ENCODE measurements at regions not wholly inside any gene's neighbourhood (a gene's known extent, or its start where the extent isn't known, plus 50 kb on each side); places are given as distances from the start of the nearest gene placed in this dataset.

DNA sequence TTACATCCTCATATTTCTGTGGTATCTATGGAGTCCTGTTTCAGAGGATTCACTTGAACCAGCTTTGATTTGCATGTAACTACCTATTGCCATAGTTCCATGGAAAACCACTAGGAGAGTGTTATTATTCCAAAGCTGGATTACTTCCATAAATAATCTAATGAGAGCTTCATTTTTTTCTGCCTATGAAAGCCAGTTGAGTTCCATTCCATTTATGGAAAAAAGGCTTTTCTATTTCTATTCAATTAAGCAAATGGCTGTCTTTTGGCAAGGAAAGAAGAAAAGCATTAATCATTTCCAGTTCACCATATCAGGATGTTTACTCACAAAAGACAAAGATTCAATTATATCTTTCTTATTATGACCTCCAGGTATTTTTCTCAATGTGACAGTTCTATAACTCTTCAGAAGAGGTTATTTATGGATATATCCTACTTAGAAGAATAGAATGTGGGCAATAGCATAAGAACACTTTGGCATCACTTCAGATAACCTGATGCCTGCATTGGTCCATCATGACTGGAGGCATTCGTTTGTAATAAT, 259.9 kb upstream of the ZPLD1 start:
- intact Hi-C loops (cut with micrococcal nuclease; ENCODE audit: unreplicated experiment), result no loop called here
- Mint-ChIP-seq H3K4me1 (ENCODE audit: low read depth, unreplicated experiment) (no peaks in the 10 kb centered on the region), H3K4me3 (ENCODE audit: unreplicated experiment) (no peak overlapping the region), H3K27ac (ENCODE audit: unreplicated experiment) (no peak overlapping the region), H3K36me3 (ENCODE audit: insufficient read depth, unreplicated experiment) (no peaks in the 10 kb centered on the region), H3K27me3 (ENCODE audit: insufficient read depth, unreplicated experiment) (no peaks in the 10 kb centered on the region), H3K9me3 (ENCODE audit: unreplicated experiment) (no peaks in the 10 kb centered on the region)
- TF ChIP-seq, protein P1, sequence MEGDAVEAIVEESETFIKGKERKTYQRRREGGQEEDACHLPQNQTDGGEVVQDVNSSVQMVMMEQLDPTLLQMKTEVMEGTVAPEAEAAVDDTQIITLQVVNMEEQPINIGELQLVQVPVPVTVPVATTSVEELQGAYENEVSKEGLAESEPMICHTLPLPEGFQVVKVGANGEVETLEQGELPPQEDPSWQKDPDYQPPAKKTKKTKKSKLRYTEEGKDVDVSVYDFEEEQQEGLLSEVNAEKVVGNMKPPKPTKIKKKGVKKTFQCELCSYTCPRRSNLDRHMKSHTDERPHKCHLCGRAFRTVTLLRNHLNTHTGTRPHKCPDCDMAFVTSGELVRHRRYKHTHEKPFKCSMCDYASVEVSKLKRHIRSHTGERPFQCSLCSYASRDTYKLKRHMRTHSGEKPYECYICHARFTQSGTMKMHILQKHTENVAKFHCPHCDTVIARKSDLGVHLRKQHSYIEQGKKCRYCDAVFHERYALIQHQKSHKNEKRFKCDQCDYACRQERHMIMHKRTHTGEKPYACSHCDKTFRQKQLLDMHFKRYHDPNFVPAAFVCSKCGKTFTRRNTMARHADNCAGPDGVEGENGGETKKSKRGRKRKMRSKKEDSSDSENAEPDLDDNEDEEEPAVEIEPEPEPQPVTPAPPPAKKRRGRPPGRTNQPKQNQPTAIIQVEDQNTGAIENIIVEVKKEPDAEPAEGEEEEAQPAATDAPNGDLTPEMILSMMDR (IDR thresholded peaks at IDR 0.05; ENCODE audit: insufficient read depth in 1 of 2, low read depth in 1 of 2, low read length in 1 of 2, severe bottlenecking in 1 of 2, unreplicated experiment in 1 of 2), result no peak
- ChIA-PET POLR2A (no interaction called here), CTCF (no interaction called here)
- Histone ChIP-seq H3K9me3 (no peaks in the 10 kb centered on the region), H3K36me3 (ENCODE audit: control insufficient read depth, insufficient read depth, low read length) (no peaks in the 10 kb centered on the region), H3K4me1 (peaks cover 6% of the 10 kb centered on the region; the same call in 1 of the 2 replicates), H3K27me3 (replicated peaks; ENCODE audit: control insufficient read depth, insufficient read depth, low read length) (no peaks in the 10 kb centered on the region), H3K4me3 (ENCODE audit: low read depth, low read length) (no peak overlapping the region)
- no TSS peak for BruUV-seq (replicated peaks)
- DNase-seq, result no peak

DNA sequence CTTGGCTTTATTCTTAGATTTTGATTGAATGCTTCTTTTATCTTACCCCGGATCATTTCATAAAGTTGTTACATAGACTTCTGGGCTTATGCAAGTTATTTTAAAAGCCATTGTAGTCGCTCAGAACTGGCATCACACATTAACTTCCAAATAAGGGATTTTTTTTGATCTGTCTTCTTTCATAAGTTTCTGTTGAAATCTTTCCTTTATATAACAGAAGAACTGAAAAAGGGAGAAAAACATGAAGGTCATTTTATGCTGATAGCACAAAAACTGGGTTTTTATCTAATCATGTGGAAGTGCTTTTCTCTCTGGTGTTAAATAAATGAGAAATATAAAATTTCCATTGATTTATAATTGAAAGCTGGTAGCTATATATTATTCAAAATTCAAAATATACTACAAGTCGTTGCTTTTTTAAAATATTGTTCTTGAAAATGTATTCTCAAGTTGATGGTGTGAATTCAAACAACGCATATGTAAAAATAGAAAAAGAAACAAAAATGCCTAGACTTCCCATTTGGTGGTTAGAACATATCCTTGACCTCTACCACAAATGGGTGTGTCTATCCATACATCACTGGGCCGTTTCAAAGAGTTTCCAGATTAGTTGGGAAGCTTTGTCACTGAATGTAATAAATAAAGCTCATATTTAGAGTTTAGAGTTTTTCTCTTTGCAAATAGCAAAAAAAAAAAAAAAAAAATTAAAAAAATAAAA, 258.3 kb upstream of the ZPLD1 start:
- H3K27me3 Mint-ChIP-seq (ENCODE audit: insufficient read depth, unreplicated experiment), result no peaks in the 10 kb centered on the region
- peaks cover 21% of the 10 kb centered on the region for H3K4me1 ChIP-seq

DNA sequence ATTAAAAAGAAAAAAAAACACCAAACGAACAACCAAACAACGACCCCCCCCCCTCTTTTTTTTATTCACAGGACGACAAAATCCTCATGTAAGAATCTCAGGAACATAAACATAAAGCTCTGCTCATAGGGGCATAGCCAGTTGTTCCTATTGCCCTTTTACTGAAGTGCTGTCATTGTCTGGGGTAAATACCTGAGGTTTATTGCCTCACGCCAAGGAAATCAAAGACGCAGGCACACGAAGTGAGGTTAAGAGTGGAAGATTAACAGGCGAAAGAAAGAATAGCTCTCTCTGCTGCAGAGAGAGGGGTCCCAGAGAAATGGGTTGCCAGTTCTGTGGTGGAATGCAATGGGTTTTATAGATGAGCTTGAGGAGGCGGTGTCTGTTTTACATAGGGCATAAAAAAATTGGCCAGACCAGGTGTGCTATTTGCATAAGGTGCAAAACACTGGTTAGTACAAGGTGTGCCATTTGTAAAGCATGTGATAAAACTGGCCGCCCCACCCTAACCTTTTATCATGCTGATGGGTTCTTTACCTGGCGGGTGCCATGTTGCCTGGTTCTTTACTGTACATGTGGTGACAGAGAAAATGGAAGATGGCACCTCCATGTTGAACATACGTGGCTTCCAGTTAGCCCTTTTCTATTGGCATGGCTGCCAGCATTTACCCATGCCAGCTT, 257.6 kb upstream of the ZPLD1 start:
- no TSS peak for BruUV-seq (replicated peaks)
- Mint-ChIP-seq H3K27ac (ENCODE audit: unreplicated experiment) (no peak overlapping the region), H3K9me3 (ENCODE audit: unreplicated experiment) (no peaks in the 10 kb centered on the region), H3K36me3 (ENCODE audit: insufficient read depth, unreplicated experiment) (no peaks in the 10 kb centered on the region), H3K4me3 (ENCODE audit: unreplicated experiment) (no peak overlapping the region), H3K27me3 (ENCODE audit: insufficient read depth, unreplicated experiment) (no peaks in the 10 kb centered on the region), H3K4me1 (ENCODE audit: low read depth, unreplicated experiment) (no peaks in the 10 kb centered on the region)
- CTCF ChIA-PET, result no interaction called here
- intact Hi-C loops (cut with micrococcal nuclease; ENCODE audit: unreplicated experiment), result no loop called here
- Histone ChIP-seq H3K9me3 (no peaks in the 10 kb centered on the region), H3K4me1 (peaks cover 28% of the 10 kb centered on the region), H3K27me3 (replicated peaks; ENCODE audit: control insufficient read depth, insufficient read depth, low read length) (no peaks in the 10 kb centered on the region), H3K4me3 (ENCODE audit: low read depth, low read length) (no peak overlapping the region), H3K36me3 (ENCODE audit: control insufficient read depth, insufficient read depth, low read length) (no peaks in the 10 kb centered on the region)
- TF ChIP-seq, protein P1 (IDR thresholded peaks at IDR 0.05; ENCODE audit: insufficient read depth in 1 of 2, low read depth in 1 of 2, low read length in 1 of 2, severe bottlenecking in 1 of 2, unreplicated experiment in 1 of 2), result no peak
- no peak for DNase-seq
- POLR2A ChIA-PET, result no interaction called here

More for the DNA sequence above, 258.3 kb upstream of the ZPLD1 start:
- H3K4me3 Mint-ChIP-seq (ENCODE audit: unreplicated experiment), result no peak overlapping the region
- intact Hi-C loops (cut with micrococcal nuclease; ENCODE audit: unreplicated experiment), result no loop called here
- BruUV-seq (replicated peaks), result no TSS peak
- POLR2A ChIA-PET, result no interaction called here
- H3K27ac Mint-ChIP-seq (ENCODE audit: unreplicated experiment), result no peak overlapping the region
- no peaks in the 10 kb centered on the region for H3K9me3 Mint-ChIP-seq (ENCODE audit: unreplicated experiment)
- Histone ChIP-seq H3K36me3 (ENCODE audit: control insufficient read depth, insufficient read depth, low read length) (no peaks in the 10 kb centered on the region), H3K27me3 (replicated peaks; ENCODE audit: control insufficient read depth, insufficient read depth, low read length) (no peaks in the 10 kb centered on the region), H3K4me3 (ENCODE audit: low read depth, low read length) (no peak overlapping the region), H3K9me3 (no peaks in the 10 kb centered on the region)
- no peaks in the 10 kb centered on the region for H3K4me1 Mint-ChIP-seq (ENCODE audit: low read depth, unreplicated experiment)
- TF ChIP-seq, protein P1 (IDR thresholded peaks at IDR 0.05; ENCODE audit: insufficient read depth in 1 of 2, low read depth in 1 of 2, low read length in 1 of 2, severe bottlenecking in 1 of 2, unreplicated experiment in 1 of 2), result no peak
- H3K36me3 Mint-ChIP-seq (ENCODE audit: insufficient read depth, unreplicated experiment), result no peaks in the 10 kb centered on the region
- CTCF ChIA-PET, result interaction anchor here (0.6 kb wide), 1 partner anchor 52 kb away, joined by 3 read pairs; no protein-coding TSS in a partner anchor
- DNase-seq, result no peak

All from Caco-2 (cell line).